HepG2 (cell line): ENCODE measurements at regions not wholly inside any gene's neighbourhood (a gene's known extent, or its start where the extent isn't known, plus 50 kb on each side); places are given as distances from the start of the nearest gene placed in this dataset.

Experiments
- HCFC1 ChIP-seq: fragments of 150-350 bp; IDR thresholded peaks from 2 replicates; pipeline ENCODE4 v1.6.1; 2014; ENCODE audit warnings: low read depth, low read length
- KDM5A ChIP-seq: fragments of 200-600 bp; sonication (generic); IDR thresholded peaks from 2 replicates; pipeline ENCODE4 v1.7.0; 2018; ENCODE audit warnings: antibody characterized with exemption, mild to moderate bottlenecking, low read length, borderline replicate concordance
- NCOR1 ChIP-seq: fragments of 200-600 bp; sonication (generic); IDR thresholded peaks from 2 replicates; pipeline ENCODE4 v1.7.0; 2017; ENCODE audit warnings: antibody characterized with exemption, low read length, borderline replicate concordance
- PITX1 ChIP-seq: sonication (generic); formaldehyde crosslinking; IDR thresholded peaks from 2 replicates; pipeline ENCODE4 v1.5.1; 2020; ENCODE audit warnings: mild to moderate bottlenecking, missing genetic modification reagents
- ZNF44 ChIP-seq: sonication (generic); formaldehyde crosslinking; IDR thresholded peaks from 2 replicates; pipeline ENCODE4 v1.5.1; 2020; ENCODE audit warnings: mild to moderate bottlenecking, missing genetic modification reagents
- ZNF589 ChIP-seq: sonication (generic); formaldehyde crosslinking; conservative IDR thresholded peaks from 2 replicates; pipeline ENCODE4 v1.8.0; 2022; ENCODE audit warnings: mild to moderate bottlenecking, moderate library complexity, missing genetic modification reagents
- TF ChIP-seq, protein P1 (sequence below): sonication (generic); formaldehyde crosslinking; IDR thresholded peaks from 2 replicates; pipeline ENCODE4 v1.5.0; 2020; ENCODE audit warnings: missing genetic modification reagents
- TF ChIP-seq, protein P2 (sequence below): sonication (generic); formaldehyde crosslinking; conservative IDR thresholded peaks from 2 replicates; pipeline ENCODE4 v1.4.0; 2020; ENCODE audit warnings: mild to moderate bottlenecking, missing genetic modification reagents, moderate library complexity
- TF ChIP-seq, protein P3 (sequence below): conservative IDR thresholded peaks from 2 replicates; pipeline ENCODE4 v1.6.1; 2018; ENCODE audit warnings: missing genetic modification reagents
- TF ChIP-seq, protein P4 (sequence below): sonication (generic); formaldehyde crosslinking; IDR thresholded peaks from 2 replicates; pipeline ENCODE4 v1.8.0; 2022; ENCODE audit warnings: missing genetic modification reagents, mild to moderate bottlenecking, moderate library complexity, borderline replicate concordance
- TF ChIP-seq, protein P5 (sequence below): sonication (generic); formaldehyde crosslinking; IDR thresholded peaks from 2 replicates; pipeline ENCODE4 v1.4.0; 2020; ENCODE audit warnings: low read depth, missing genetic modification reagents
- TF ChIP-seq, protein P6 (sequence below): sonication (generic); formaldehyde crosslinking; IDR thresholded peaks from 2 replicates; pipeline ENCODE4 v1.4.0; 2020; ENCODE audit warnings: missing genetic modification reagents, mild to moderate bottlenecking, borderline replicate concordance

DNA sequence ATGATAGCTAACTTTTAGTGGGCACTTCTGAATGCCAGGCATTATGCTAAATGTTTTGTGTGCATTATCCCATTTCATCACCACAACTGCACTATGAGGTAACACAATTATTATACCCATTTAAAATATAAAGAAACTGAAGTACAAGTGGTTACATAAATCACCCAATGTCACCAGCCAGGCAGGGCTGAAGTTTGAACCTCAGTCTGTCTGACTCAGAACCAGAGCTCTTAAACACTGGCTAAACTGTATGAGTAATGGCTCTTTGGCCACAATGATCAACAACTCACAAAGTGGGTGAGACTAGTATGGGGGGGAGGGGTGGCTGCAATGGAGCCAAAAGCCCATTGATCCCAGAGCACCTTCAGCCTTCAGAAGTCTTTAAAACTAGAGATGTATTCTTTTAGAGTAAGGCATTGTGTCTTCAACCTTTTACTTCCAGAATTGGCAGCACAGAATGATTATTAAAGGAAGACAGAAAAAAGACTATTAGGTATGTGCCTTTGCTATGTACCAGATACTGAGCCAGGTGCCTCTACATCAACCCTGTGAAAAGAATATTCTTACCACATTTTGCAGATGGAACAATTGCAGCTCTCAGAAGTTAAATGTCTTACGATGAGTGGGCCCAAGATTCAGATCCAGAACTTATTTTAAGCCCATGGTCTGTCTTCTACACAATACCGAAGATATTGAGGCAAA, 166.9 kb downstream of the UACA start (continued):
- TF ChIP-seq, protein P1, sequence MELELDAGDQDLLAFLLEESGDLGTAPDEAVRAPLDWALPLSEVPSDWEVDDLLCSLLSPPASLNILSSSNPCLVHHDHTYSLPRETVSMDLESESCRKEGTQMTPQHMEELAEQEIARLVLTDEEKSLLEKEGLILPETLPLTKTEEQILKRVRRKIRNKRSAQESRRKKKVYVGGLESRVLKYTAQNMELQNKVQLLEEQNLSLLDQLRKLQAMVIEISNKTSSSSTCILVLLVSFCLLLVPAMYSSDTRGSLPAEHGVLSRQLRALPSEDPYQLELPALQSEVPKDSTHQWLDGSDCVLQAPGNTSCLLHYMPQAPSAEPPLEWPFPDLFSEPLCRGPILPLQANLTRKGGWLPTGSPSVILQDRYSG = no peak
- TF ChIP-seq, protein P2, sequence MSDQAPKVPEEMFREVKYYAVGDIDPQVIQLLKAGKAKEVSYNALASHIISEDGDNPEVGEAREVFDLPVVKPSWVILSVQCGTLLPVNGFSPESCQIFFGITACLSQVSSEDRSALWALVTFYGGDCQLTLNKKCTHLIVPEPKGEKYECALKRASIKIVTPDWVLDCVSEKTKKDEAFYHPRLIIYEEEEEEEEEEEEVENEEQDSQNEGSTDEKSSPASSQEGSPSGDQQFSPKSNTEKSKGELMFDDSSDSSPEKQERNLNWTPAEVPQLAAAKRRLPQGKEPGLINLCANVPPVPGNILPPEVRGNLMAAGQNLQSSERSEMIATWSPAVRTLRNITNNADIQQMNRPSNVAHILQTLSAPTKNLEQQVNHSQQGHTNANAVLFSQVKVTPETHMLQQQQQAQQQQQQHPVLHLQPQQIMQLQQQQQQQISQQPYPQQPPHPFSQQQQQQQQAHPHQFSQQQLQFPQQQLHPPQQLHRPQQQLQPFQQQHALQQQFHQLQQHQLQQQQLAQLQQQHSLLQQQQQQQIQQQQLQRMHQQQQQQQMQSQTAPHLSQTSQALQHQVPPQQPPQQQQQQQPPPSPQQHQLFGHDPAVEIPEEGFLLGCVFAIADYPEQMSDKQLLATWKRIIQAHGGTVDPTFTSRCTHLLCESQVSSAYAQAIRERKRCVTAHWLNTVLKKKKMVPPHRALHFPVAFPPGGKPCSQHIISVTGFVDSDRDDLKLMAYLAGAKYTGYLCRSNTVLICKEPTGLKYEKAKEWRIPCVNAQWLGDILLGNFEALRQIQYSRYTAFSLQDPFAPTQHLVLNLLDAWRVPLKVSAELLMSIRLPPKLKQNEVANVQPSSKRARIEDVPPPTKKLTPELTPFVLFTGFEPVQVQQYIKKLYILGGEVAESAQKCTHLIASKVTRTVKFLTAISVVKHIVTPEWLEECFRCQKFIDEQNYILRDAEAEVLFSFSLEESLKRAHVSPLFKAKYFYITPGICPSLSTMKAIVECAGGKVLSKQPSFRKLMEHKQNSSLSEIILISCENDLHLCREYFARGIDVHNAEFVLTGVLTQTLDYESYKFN (CRISPR knock-in tag) = peak; percentile 74
- TF ChIP-seq ZNF44 (CRISPR knock-in tag) (no peak), HCFC1 (no peak), ZNF589 (0 out of 2 replicates have a peak, but pooled peaks have one; percentile 26), PITX1 (CRISPR knock-in tag) (no peak), NCOR1 (peak; percentile 45; the same call in 1 of the 2 replicates), KDM5A (no peak)
- TF ChIP-seq, protein P3, sequence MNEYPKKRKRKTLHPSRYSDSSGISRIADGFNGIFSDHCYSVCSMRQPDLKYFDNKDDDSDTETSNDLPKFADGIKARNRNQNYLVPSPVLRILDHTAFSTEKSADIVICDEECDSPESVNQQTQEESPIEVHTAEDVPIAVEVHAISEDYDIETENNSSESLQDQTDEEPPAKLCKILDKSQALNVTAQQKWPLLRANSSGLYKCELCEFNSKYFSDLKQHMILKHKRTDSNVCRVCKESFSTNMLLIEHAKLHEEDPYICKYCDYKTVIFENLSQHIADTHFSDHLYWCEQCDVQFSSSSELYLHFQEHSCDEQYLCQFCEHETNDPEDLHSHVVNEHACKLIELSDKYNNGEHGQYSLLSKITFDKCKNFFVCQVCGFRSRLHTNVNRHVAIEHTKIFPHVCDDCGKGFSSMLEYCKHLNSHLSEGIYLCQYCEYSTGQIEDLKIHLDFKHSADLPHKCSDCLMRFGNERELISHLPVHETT (CRISPR knock-in tag) = no peak
- TF ChIP-seq, protein P4, sequence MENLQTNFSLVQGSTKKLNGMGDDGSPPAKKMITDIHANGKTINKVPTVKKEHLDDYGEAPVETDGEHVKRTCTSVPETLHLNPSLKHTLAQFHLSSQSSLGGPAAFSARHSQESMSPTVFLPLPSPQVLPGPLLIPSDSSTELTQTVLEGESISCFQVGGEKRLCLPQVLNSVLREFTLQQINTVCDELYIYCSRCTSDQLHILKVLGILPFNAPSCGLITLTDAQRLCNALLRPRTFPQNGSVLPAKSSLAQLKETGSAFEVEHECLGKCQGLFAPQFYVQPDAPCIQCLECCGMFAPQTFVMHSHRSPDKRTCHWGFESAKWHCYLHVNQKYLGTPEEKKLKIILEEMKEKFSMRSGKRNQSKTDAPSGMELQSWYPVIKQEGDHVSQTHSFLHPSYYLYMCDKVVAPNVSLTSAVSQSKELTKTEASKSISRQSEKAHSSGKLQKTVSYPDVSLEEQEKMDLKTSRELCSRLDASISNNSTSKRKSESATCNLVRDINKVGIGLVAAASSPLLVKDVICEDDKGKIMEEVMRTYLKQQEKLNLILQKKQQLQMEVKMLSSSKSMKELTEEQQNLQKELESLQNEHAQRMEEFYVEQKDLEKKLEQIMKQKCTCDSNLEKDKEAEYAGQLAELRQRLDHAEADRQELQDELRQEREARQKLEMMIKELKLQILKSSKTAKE (CRISPR knock-in tag) = peak; percentile 34; the same call in 1 of the 2 replicates
- TF ChIP-seq, protein P5, sequence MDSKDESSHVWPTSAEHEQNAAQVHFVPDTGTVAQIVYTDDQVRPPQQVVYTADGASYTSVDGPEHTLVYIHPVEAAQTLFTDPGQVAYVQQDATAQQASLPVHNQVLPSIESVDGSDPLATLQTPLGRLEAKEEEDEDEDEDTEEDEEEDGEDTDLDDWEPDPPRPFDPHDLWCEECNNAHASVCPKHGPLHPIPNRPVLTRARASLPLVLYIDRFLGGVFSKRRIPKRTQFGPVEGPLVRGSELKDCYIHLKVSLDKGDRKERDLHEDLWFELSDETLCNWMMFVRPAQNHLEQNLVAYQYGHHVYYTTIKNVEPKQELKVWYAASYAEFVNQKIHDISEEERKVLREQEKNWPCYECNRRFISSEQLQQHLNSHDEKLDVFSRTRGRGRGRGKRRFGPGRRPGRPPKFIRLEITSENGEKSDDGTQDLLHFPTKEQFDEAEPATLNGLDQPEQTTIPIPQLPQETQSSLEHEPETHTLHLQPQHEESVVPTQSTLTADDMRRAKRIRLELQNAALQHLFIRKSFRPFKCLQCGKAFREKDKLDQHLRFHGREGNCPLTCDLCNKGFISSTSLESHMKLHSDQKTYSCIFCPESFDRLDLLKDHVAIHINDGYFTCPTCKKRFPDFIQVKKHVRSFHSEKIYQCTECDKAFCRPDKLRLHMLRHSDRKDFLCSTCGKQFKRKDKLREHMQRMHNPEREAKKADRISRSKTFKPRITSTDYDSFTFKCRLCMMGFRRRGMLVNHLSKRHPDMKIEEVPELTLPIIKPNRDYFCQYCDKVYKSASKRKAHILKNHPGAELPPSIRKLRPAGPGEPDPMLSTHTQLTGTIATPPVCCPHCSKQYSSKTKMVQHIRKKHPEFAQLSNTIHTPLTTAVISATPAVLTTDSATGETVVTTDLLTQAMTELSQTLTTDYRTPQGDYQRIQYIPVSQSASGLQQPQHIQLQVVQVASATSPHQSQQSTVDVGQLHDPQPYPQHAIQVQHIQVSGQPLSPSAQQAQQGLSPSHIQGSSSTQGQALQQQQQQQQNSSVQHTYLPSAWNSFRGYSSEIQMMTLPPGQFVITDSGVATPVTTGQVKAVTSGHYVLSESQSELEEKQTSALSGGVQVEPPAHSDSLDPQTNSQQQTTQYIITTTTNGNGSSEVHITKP (CRISPR knock-in tag) = 0 out of 2 replicates have a peak, but pooled peaks have one; percentile 29
- TF ChIP-seq, protein P6, sequence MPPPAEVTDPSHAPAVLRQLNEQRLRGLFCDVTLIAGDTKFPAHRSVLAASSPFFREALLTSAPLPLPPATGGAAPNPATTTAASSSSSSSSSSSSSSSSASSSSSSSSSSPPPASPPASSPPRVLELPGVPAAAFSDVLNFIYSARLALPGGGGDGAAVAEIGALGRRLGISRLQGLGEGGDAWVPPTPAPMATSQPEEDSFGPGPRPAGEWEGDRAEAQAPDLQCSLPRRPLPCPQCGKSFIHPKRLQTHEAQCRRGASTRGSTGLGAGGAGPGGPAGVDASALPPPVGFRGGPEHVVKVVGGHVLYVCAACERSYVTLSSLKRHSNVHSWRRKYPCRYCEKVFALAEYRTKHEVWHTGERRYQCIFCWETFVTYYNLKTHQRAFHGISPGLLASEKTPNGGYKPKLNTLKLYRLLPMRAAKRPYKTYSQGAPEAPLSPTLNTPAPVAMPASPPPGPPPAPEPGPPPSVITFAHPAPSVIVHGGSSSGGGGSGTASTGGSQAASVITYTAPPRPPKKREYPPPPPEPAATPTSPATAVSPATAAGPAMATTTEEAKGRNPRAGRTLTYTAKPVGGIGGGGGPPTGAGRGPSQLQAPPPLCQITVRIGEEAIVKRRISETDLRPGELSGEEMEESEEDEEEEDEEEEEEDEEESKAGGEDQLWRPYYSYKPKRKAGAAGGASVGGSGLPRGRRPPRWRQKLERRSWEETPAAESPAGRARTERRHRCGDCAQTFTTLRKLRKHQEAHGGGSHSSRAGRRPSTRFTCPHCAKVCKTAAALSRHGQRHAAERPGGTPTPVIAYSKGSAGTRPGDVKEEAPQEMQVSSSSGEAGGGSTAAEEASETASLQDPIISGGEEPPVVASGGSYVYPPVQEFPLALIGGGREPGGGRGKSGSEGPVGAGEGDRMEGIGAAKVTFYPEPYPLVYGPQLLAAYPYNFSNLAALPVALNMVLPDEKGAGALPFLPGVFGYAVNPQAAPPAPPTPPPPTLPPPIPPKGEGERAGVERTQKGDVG (CRISPR knock-in tag) = no peak
